ENCODE measurements at regions not wholly inside any gene's neighbourhood (a gene's known extent, or its start where the extent isn't known, plus 50 kb on each side); places are given as distances from the start of the nearest gene placed in this dataset.
"Not testable (repeated sequence)": the region's sequence is repeated elsewhere in the genome, so short reads cannot be mapped to it uniquely, and the experiment has no call there.

DNA sequence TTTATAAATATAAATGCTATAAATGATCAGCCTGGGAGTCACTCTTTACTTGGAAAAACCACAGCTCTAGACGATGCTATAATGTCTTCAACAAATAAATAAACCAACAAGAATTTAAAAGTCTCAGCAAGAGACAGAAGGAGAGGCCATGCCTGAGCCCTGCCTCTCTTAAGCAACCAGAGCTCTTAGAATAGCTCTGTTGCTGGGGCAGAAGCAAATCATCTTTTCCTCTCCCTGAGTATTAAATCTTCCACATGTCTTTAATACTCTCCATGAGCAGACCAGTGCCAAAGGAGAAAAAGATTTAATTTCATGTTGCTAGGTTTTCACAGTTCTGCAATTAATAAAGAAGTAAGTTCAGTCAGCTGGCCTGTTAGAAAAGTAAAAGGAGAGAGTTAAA lies 408.0 kb upstream of the SLC30A5 start:
- no peak overlapping the region for H3K4me3 ChIP-seq
- H3K9me3 ChIP-seq = no peaks in the 10 kb centered on the region
- H3K4me1 ChIP-seq = no peaks in the 10 kb centered on the region
- no peak overlapping the region for H3K27ac ChIP-seq
- intact Hi-C loops (cut with DNase I) = no loop called here
- TF ChIP-seq, protein P1, sequence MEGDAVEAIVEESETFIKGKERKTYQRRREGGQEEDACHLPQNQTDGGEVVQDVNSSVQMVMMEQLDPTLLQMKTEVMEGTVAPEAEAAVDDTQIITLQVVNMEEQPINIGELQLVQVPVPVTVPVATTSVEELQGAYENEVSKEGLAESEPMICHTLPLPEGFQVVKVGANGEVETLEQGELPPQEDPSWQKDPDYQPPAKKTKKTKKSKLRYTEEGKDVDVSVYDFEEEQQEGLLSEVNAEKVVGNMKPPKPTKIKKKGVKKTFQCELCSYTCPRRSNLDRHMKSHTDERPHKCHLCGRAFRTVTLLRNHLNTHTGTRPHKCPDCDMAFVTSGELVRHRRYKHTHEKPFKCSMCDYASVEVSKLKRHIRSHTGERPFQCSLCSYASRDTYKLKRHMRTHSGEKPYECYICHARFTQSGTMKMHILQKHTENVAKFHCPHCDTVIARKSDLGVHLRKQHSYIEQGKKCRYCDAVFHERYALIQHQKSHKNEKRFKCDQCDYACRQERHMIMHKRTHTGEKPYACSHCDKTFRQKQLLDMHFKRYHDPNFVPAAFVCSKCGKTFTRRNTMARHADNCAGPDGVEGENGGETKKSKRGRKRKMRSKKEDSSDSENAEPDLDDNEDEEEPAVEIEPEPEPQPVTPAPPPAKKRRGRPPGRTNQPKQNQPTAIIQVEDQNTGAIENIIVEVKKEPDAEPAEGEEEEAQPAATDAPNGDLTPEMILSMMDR (IDR thresholded peaks at IDR 0.05) = no peak
- no peaks in the 10 kb centered on the region for H3K36me3 ChIP-seq
- DNase-seq = no peak
- ATAC-seq = no peak
- H3K27me3 ChIP-seq (ENCODE audit: low read depth) = no peaks in the 10 kb centered on the region

DNA sequence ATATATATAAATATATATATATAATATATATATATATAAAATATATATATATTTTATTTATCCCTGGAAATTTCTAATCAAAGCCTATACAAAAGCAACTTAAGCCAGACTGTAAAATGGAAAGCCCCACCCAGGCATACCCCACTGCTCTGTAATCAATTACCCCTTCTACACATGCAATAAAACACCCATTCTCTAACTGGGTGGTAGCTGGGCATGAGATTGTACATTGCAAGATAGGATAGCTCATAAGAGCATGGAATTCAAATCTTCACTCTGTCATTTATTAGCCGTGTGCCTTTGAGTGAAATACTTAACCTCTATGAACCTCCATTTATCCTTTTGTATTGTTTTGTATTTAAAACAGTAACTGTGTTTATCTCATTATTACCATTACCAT lies 405.3 kb upstream of the SLC30A5 start:
- Histone ChIP-seq H3K27ac (no peak overlapping the region), H3K4me3 (no peak overlapping the region), H3K9me3 (peaks cover 4% of the 10 kb centered on the region), H3K4me1 (no peaks in the 10 kb centered on the region), H3K27me3 (ENCODE audit: low read depth) (no peaks in the 10 kb centered on the region), H3K36me3 (no peaks in the 10 kb centered on the region)
- DNase-seq = no peak
- intact Hi-C loops (cut with DNase I) = no loop called here
- ATAC-seq = no peak
- TF ChIP-seq, protein P1 (IDR thresholded peaks at IDR 0.05) = no peak

DNA sequence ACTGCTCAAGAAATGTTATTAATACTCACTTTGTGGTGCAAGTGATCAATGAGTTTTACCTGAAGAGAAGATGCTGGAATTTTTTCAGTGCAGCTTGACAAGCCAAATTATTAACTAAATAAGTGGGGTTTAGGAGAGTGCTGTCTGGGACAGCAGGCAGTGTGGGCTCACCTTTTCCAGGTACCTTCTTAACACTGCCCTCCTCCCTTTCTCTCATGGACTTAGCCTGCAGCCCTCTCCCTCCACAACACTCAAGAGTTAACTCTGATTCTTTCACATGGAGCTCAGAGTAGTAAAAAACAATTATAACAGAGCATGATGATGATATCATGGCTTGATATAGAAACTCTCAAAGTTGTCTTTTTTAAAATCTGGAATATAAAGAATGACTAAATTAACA lies 404.8 kb upstream of the SLC30A5 start:
- TF ChIP-seq, protein P1 (IDR thresholded peaks at IDR 0.05) = no peak
- ATAC-seq = no peak
- Histone ChIP-seq H3K4me1 (no peaks in the 10 kb centered on the region), H3K36me3 (no peaks in the 10 kb centered on the region), H3K27ac (no peak overlapping the region), H3K9me3 (peaks cover 4% of the 10 kb centered on the region), H3K4me3 (no peak overlapping the region), H3K27me3 (ENCODE audit: low read depth) (no peaks in the 10 kb centered on the region)
- no peak for DNase-seq
- intact Hi-C loops (cut with DNase I) = no loop called here

DNA sequence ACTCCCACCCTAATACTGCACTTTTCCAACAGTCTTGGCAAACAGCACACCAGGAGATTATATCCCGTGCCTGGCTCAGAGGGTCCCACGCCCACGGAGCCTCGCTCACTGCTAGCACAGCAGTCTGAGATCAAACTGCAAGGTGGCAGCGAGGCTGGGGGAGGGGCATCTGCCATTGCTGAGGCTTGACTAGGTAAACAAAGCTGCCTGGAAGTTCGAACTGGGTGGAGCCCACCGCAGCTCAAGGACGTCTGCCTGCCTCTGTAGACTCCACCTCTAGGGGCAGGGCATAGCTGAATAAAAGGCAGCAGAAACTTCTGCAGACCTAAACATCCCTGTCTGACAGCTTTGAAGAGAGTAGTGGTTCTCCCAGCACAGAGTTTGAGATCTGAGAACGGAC lies 401.9 kb upstream of the SLC30A5 start:
- DNase-seq; H3K9me3 ChIP-seq; H3K4me3 ChIP-seq; H3K36me3 ChIP-seq; H3K27me3 ChIP-seq (ENCODE audit: low read depth); H3K4me1 ChIP-seq; ATAC-seq; intact Hi-C loops (cut with DNase I); H3K27ac ChIP-seq: not testable (repeated sequence)

DNA sequence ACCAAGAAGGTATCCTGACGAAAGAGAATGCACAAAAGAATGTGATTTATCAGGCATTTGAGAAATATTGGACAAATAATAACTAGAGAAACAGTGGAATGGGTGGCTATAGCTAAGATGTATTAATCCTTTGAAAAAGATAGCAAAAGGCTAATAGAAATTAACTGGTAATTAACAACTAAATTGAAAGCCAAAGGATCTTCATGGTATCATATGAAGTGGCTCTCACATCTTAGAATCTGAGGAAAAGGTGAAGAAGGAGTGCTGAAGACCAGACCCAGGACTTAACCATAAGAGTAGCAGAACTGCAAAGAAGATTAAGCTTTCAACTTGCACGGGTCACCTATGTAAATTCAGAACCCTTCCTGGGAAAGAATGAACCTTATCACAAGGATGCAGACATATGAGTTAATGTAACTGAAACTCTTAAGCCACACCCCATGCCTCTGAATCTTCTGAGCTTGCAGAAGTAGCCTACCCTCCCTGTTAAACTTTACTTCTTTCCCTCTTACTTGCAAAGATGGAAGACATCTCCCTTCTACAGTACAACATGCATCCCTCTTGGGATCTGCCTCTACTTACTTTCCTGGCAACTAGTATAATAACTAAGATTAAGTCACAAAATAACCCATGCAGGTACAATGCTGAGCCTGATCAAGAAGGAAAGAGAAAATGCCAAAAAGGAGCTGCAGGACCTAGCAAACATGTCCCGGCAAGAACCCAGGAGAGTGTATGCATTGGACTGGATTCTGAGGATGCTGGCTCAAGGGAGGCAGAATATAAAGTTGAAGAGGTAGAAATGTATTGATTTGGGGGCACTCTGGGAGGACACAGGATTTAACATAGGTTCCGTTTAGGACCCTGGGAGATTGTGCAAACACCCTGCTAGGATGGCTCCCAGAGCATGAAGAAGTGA lies 395.5 kb upstream of the SLC30A5 start:
- Histone ChIP-seq H3K9me3 (no peaks in the 10 kb centered on the region), H3K4me3 (no peak overlapping the region), H3K36me3 (no peaks in the 10 kb centered on the region), H3K4me1 (no peaks in the 10 kb centered on the region), H3K27ac (no peak overlapping the region), H3K27me3 (ENCODE audit: low read depth) (no peaks in the 10 kb centered on the region)
- ATAC-seq (no peak), DNase-seq (no peak)
- intact Hi-C loops (cut with DNase I) = no loop called here
- TF ChIP-seq, protein P1 (IDR thresholded peaks at IDR 0.05) = no peak

DNA sequence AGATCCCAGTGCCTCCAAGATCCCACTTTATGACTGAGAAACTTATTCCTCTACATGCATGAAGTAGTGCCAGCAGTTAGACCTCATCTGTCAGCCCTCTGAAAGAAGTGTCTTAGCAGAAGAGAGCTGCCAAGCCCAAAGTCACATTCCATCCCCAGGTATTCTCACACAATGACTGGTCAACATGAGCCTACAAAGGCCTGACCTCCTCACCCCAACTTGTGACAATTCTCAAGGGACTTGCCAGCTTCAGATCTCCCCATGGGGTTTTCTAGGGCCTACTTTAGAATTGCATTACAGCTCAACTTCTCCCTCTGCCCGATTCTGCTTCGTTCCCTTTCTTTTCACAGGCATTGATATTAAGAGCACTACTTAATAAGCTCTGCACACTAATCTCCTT lies 393.8 kb upstream of the SLC30A5 start:
- DNase-seq = no peak
- no peak overlapping the region for H3K27ac ChIP-seq
- intact Hi-C loops (cut with DNase I) = no loop called here
- no peaks in the 10 kb centered on the region for H3K4me1 ChIP-seq
- no peaks in the 10 kb centered on the region for H3K9me3 ChIP-seq
- H3K4me3 ChIP-seq = no peak overlapping the region
- TF ChIP-seq, protein P1 (IDR thresholded peaks at IDR 0.05) = no peak
- ATAC-seq = no peak
- H3K36me3 ChIP-seq = no peaks in the 10 kb centered on the region
- no peaks in the 10 kb centered on the region for H3K27me3 ChIP-seq (ENCODE audit: low read depth)

Measured in lower lobe of right lung (tissue), 2 donors.